Left colon (tissue), 2 donors: ENCODE measurements at regions not wholly inside any gene's neighbourhood (a gene's known extent, or its start where the extent isn't known, plus 50 kb on each side); places are given as distances from the start of the nearest gene placed in this dataset.
"Not testable (repeated sequence)": the region's sequence is repeated elsewhere in the genome, so short reads cannot be mapped to it uniquely, and the experiment has no call there.

Experiments used
- ATAC-seq: fragments of 200-7000 bp; cut with Tn5 transposase; one replicate; pipeline ENCODE4 v1.9.1; 2020; ENCODE audit warnings: mild to moderate bottlenecking, moderate library complexity
- DNase-seq, 2 donors: peaks; one replicate each; pipeline ENCODE4 v3.0.0-alpha.2; 2020
- intact Hi-C, 2 donors: fragments of 100-400 bp; cut with DNase I in 1 of 2; cut with micrococcal nuclease in 1 of 2; formaldehyde crosslinking; loops; one replicate each; pipeline versions ENCODE4 v1.11.2 to v1.14.0; 2022; cut with DNase I, micrococcal nuclease
- donor health status: DM: no; HTN: no; CAD: no.
- donor health status: DM: yes; HTN: yes; CAD: no.

DNA sequence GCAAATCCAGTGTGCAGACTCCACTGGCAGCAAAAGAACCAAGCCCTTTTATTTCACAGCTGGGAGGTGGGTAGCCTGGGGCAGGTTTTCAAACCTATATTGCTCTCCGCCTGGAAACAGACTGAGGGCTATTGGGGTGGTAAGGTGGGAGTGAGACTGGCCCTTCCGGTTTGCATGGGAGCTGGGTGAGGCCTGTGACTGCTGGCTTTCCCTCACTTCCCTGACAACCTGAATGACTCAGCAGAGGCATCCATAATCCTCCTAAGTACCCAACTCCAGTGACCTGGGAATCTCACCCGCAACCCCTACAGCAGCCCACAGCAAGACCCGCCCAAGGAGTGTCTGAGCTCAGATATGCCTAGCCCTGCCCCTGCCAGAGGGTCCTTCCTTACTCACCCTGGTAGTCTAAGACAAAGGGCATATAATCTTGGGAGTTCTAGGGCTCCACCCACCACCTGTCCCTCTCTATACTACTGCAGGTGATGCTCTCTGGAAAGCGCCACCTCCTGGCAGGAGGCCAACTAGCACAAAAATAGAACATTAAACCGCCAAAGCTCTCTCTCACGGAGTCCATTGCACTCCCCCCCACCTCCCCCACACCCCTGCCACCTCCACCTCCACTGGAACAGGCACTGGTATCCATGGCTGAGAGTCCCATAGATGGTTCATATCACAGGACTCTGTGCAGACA lies 602.0 kb upstream of the C16orf82 start:
- ATAC-seq (no peak), DNase-seq (no peak)
- intact Hi-C loops, result no loop called here

DNA sequence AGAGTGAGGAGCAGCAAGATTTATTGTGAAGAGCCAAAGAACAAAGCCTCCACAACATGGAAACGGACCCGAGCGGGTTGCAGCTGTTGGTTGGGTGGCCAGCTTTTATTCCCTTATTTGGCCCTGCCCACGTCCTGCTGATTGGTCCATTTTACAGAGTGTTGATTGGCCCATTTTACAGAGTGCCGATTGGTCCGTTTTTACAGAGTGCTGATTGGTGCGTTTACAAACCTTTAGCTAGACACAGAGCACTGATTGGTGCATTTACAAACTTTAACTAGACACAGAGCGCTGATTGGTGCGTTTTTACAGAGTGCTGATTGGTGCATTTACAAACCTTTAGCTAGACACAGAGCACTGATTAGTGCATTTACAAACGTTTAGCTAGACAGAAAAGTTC lies 592.3 kb upstream of the C16orf82 start:
- DNase-seq, ATAC-seq, intact Hi-C loops: not testable (repeated sequence)

GRCh38 chr16:26475596-26475995 lies 591.1 kb upstream of the C16orf82 start:
- intact Hi-C loops, result no loop called here
- no peak for DNase-seq
- no peak for ATAC-seq

DNA sequence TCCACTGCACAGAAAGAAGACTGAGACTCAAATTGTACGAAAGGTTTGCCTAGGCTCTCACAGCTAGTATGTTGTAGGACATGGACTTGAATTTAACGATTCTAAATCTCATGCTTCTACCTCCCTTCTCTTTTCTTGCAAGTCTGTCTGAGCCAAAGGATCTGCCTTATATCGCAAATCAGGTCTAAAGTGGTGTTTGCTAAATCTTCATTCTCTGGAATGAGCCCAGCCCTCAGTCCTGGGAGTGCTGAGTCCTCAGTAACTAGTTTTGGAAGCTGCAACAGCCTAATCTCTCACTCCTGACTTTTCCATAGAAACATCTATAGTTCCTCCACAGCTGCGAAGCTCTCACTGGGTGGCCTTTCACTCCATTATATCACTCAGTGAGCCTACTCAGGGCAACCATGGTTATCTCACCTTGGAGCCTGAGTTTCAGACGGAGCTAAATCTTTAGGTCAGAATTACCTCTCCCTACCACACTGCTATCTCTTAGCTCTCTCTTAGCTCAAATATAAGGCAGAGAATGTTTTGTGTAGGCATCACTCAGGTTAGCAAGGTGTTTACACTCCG lies 575.5 kb upstream of the C16orf82 start:
- ATAC-seq (no peak), DNase-seq (no peak)
- intact Hi-C loops, result no loop called here

DNA sequence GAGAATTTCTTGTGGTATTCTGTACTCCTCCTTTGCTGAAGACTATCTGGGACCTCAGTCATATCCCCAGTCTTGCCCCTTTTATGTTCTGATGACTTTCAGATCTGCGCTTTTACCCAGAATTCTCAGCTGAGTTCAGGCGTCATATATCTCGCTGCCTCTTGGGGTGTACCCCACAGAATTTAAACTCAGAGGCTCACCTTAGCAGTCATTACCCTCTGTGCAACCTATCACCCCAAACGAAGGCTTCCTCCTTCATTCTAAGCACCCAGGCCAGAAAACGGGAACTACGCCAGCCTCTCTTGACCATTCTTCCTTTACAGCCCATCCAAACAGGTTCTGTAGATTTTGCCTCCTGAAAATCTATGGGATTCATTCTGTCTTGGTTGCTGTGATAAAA lies 574.8 kb upstream of the C16orf82 start:
- intact Hi-C loops, result no loop called here
- ATAC-seq, result no peak
- DNase-seq, result no peak

DNA sequence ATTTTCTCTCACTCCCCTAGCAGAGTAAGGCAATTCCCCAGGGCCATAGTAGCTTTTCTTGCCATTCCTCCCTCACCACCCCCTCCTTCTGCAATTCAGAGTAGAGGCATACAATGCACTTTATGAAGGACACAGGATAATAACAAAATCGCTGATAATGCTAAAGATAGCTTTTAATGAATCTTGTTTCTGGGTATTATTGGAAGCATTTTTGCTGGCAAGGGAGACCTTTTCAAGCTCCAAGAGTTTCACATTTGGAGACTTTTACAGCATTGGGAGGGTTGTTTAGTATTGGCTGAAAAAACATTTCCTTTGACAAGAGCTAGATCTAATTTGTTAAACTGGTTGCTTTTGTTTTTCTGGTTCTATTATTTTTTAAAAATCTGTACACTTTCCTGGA lies 573.0 kb upstream of the C16orf82 start:
- intact Hi-C loops, result no loop called here
- DNase-seq (no peak), ATAC-seq (no peak)

DNA sequence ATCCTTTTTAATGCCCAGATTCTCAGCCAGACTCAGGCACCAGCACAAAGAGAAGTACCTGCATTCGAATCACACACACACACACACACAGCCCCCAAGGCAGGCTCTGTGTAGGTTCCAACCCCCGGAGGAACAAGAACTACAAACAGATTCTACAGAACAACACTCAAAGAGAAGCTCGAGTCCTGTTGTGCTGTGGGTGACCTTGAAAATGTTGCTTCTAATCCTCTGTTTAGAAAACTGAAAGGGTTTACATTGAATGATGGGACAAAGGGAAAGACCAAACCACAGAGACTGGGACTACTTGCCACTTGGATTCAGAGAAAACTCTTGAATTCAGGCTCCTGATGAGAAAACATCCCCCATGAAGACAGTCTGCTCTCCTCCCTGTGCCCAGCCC lies 568.8 kb upstream of the C16orf82 start:
- no peak for ATAC-seq
- no peak for DNase-seq
- intact Hi-C loops, result no loop called here

DNA sequence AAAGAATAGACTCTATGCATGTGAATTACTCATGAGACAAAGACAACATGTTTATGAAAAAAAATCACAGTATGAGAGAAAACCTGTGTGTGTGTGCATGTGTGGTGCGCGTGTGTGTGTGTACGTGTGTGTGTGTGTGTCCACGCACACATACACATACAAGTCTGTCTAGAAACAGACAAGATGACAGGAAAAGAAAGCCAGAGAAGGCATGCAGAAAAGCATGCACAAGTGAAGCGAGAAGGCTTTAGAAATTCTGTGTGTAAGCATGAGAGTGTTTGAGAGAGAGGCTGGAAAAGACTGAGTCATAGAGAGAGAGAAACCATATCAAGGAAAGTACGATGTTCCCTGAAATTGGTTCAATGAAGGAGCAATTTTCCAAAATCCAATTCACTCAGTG lies 566.4 kb upstream of the C16orf82 start:
- DNase-seq, result no peak
- intact Hi-C loops, result no loop called here
- no peak for ATAC-seq

DNA sequence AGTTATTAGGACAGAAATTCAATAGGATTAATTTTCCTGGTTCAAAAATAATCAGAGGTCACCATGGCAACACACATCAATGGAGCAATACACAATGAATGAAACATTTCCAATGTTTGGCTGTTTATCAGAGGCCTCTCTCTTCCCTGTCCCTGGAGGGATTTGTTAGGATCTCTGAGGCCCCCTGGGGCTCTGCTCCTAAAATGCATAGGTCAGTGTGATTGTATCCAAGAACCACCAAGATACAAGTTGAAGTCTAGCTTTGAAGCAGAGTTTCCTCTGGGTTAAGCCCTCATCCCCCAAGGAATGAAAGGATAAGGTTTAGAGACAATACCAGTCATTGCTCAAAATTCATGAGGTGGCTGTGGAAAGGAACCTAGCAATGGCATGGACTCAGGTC lies 561.2 kb upstream of the C16orf82 start:
- ATAC-seq (no peak), DNase-seq (no peak)
- intact Hi-C loops, result no loop called here

DNA sequence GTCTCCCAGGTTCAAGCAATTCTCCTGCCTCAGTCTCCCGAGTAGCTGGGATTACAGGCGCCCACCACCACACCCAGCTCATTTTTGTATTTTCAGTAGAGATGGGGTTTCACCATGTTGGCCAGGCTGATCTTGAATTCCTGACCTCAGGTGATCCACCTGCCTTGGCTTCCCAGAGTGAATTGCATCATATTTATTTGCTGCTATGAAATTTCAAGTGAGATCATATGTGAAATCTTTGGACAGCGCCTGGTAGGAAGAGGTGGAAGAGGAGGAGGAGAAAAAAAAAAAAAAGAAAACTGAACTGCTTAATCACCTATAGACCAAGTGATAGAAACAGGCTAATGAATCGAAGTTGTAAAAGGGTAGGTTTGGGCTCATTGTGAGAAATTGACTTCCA lies 557.8 kb upstream of the C16orf82 start:
- ATAC-seq, DNase-seq, intact Hi-C loops: not testable (repeated sequence)

DNA sequence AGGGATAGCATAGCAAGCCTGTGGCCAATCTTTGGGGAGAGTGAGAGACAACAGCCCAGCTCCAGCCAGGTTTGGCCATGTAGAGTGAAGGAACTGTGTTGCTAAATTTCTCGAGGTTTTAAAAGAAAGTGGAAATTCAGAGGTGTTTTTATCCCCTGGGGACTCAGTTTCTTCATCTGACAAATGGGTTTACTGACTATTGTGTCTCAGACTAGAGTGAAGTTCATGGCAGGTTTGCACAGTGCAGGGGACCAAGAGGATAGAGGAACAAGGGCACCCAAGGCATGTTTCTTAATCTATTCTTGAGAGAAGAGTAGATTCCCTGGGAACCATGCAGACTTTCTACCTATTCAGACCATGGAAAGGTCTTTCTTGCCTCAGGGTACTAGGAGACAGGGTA lies 555.8 kb upstream of the C16orf82 start:
- intact Hi-C loops, result no loop called here
- DNase-seq (no peak), ATAC-seq (no peak)

GRCh38 chr16:26511463-26511862 lies 555.3 kb upstream of the C16orf82 start:
- no peak for DNase-seq
- intact Hi-C loops, result no loop called here
- ATAC-seq, result no peak

GRCh38 chr16:26521626-26522025 lies 545.1 kb upstream of the C16orf82 start:
- intact Hi-C loops, result no loop called here
- ATAC-seq (no peak), DNase-seq (no peak)

- no peak for DNase-seq
- intact Hi-C loops, result no loop called here
- ATAC-seq, result no peak
These were observed 542.4 kb upstream of the C16orf82 start for GRCh38 chr16:26524281-26524680.

- intact Hi-C loops, result no loop called here
- no peak for DNase-seq
- no peak for ATAC-seq
These were observed 541.9 kb upstream of the C16orf82 start for GRCh38 chr16:26524846-26525245.

- ATAC-seq (no peak), DNase-seq (no peak)
- intact Hi-C loops, result no loop called here
These were observed 540.9 kb upstream of the C16orf82 start for GRCh38 chr16:26525856-26526255.

- intact Hi-C loops, result no loop called here
- ATAC-seq, result no peak
- DNase-seq, result no peak
These were observed 540.1 kb upstream of the C16orf82 start for GRCh38 chr16:26526633-26527032.

- intact Hi-C loops, result no loop called here
- DNase-seq (no peak), ATAC-seq (no peak)
These were observed 536.0 kb upstream of the C16orf82 start for GRCh38 chr16:26530584-26531289.

DNA sequence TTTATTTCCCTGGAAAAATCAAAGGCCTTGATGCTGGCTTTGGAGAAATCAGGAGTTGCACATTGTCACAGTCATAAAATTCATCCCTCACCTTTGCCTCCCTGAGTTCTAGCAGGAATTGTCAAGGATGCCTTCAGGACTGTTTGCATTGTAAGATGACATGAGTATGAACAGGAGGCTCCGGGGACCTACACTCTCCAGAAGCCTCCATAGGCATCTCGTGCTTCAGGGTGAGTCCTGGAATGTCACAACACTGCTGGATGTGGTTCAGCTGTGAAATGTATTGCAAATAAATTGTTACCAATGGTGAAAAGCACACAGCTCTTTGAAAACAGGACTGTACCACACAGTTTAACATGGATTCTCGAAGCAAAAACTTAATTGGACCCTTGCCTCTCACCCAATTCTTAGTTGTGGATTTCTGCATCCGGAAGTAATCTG lies 535.4 kb upstream of the C16orf82 start:
- intact Hi-C loops, result no loop called here
- no peak for ATAC-seq
- no peak for DNase-seq

GRCh38 chr16:26532456-26532855 lies 534.3 kb upstream of the C16orf82 start:
- intact Hi-C loops, result no loop called here
- ATAC-seq (no peak), DNase-seq (no peak)
